ENCODE measurements at regions not wholly inside any gene's neighbourhood (a gene's known extent, or its start where the extent isn't known, plus 50 kb on each side); places are given as distances from the start of the nearest gene placed in this dataset.

DNA sequence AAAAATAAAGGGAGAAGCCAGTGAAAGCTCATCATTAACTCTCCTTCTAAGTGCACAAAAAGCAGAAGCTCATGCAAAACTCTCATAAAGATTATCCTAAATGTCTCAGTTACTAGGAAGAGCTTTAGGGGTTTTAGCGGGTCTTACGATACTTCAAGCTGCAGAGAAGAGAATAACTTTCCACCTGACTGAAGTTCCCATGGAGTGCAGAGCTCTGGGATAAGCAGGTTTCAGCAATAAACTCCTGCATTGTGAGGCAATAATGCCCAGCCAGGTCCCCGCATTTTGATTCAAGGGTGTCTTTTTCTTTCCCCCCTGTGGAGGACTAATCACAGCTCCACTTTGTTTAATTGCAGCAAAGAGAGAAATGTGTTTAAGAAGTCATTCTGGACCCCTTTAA, 241.9 kb upstream of the SP8 start:
- TF ChIP-seq, protein P1, sequence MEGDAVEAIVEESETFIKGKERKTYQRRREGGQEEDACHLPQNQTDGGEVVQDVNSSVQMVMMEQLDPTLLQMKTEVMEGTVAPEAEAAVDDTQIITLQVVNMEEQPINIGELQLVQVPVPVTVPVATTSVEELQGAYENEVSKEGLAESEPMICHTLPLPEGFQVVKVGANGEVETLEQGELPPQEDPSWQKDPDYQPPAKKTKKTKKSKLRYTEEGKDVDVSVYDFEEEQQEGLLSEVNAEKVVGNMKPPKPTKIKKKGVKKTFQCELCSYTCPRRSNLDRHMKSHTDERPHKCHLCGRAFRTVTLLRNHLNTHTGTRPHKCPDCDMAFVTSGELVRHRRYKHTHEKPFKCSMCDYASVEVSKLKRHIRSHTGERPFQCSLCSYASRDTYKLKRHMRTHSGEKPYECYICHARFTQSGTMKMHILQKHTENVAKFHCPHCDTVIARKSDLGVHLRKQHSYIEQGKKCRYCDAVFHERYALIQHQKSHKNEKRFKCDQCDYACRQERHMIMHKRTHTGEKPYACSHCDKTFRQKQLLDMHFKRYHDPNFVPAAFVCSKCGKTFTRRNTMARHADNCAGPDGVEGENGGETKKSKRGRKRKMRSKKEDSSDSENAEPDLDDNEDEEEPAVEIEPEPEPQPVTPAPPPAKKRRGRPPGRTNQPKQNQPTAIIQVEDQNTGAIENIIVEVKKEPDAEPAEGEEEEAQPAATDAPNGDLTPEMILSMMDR (IDR thresholded peaks at IDR 0.05): no peak
- TF ChIP-seq, protein P2, sequence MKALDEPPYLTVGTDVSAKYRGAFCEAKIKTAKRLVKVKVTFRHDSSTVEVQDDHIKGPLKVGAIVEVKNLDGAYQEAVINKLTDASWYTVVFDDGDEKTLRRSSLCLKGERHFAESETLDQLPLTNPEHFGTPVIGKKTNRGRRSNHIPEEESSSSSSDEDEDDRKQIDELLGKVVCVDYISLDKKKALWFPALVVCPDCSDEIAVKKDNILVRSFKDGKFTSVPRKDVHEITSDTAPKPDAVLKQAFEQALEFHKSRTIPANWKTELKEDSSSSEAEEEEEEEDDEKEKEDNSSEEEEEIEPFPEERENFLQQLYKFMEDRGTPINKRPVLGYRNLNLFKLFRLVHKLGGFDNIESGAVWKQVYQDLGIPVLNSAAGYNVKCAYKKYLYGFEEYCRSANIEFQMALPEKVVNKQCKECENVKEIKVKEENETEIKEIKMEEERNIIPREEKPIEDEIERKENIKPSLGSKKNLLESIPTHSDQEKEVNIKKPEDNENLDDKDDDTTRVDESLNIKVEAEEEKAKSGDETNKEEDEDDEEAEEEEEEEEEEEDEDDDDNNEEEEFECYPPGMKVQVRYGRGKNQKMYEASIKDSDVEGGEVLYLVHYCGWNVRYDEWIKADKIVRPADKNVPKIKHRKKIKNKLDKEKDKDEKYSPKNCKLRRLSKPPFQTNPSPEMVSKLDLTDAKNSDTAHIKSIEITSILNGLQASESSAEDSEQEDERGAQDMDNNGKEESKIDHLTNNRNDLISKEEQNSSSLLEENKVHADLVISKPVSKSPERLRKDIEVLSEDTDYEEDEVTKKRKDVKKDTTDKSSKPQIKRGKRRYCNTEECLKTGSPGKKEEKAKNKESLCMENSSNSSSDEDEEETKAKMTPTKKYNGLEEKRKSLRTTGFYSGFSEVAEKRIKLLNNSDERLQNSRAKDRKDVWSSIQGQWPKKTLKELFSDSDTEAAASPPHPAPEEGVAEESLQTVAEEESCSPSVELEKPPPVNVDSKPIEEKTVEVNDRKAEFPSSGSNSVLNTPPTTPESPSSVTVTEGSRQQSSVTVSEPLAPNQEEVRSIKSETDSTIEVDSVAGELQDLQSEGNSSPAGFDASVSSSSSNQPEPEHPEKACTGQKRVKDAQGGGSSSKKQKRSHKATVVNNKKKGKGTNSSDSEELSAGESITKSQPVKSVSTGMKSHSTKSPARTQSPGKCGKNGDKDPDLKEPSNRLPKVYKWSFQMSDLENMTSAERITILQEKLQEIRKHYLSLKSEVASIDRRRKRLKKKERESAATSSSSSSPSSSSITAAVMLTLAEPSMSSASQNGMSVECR (CRISPR knock-in tag; IDR thresholded peaks at IDR 0.05; ENCODE audit: borderline replicate concordance): no peak
- TF ChIP-seq NR1H2 (CRISPR knock-in tag; IDR thresholded peaks at IDR 0.05) (no peak), ZNF121 (CRISPR knock-in tag; IDR thresholded peaks at IDR 0.05) (no peak), EMX1 (CRISPR knock-in tag; IDR thresholded peaks at IDR 0.05) (no peak), SP1 (CRISPR knock-in tag; conservative IDR thresholded peaks at IDR 0.05) (no peak), ELF4 (CRISPR knock-in tag; IDR thresholded peaks at IDR 0.05; ENCODE audit: low read depth) (no peak)
- TF ChIP-seq, protein P3, sequence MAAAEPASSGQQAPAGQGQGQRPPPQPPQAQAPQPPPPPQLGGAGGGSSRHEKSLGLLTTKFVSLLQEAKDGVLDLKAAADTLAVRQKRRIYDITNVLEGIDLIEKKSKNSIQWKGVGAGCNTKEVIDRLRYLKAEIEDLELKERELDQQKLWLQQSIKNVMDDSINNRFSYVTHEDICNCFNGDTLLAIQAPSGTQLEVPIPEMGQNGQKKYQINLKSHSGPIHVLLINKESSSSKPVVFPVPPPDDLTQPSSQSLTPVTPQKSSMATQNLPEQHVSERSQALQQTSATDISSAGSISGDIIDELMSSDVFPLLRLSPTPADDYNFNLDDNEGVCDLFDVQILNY (CRISPR knock-in tag; IDR thresholded peaks at IDR 0.05): no peak
- TF ChIP-seq, protein P4, sequence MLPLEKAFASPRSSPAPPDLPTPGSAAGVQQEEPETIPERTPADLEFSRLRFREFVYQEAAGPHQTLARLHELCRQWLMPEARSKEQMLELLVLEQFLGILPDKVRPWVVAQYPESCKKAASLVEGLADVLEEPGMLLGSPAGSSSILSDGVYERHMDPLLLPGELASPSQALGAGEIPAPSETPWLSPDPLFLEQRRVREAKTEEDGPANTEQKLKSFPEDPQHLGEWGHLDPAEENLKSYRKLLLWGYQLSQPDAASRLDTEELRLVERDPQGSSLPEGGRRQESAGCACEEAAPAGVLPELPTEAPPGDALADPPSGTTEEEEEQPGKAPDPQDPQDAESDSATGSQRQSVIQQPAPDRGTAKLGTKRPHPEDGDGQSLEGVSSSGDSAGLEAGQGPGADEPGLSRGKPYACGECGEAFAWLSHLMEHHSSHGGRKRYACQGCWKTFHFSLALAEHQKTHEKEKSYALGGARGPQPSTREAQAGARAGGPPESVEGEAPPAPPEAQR (CRISPR knock-in tag; IDR thresholded peaks at IDR 0.05): no peak
- TF ChIP-seq, protein P5, sequence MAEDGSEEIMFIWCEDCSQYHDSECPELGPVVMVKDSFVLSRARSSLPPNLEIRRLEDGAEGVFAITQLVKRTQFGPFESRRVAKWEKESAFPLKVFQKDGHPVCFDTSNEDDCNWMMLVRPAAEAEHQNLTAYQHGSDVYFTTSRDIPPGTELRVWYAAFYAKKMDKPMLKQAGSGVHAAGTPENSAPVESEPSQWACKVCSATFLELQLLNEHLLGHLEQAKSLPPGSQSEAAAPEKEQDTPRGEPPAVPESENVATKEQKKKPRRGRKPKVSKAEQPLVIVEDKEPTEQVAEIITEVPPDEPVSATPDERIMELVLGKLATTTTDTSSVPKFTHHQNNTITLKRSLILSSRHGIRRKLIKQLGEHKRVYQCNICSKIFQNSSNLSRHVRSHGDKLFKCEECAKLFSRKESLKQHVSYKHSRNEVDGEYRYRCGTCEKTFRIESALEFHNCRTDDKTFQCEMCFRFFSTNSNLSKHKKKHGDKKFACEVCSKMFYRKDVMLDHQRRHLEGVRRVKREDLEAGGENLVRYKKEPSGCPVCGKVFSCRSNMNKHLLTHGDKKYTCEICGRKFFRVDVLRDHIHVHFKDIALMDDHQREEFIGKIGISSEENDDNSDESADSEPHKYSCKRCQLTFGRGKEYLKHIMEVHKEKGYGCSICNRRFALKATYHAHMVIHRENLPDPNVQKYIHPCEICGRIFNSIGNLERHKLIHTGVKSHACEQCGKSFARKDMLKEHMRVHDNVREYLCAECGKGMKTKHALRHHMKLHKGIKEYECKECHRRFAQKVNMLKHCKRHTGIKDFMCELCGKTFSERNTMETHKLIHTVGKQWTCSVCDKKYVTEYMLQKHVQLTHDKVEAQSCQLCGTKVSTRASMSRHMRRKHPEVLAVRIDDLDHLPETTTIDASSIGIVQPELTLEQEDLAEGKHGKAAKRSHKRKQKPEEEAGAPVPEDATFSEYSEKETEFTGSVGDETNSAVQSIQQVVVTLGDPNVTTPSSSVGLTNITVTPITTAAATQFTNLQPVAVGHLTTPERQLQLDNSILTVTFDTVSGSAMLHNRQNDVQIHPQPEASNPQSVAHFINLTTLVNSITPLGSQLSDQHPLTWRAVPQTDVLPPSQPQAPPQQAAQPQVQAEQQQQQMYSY (CRISPR knock-in tag; IDR thresholded peaks at IDR 0.05): no peak
